Heart left ventricle (tissue), 13 donors: ENCODE measurements at regions not wholly inside any gene's neighbourhood (a gene's known extent, or its start where the extent isn't known, plus 50 kb on each side); places are given as distances from the start of the nearest gene placed in this dataset.

ENCODE experiments used
- POLR2A ChIP-seq, 2 donors: fragments of 450-650 bp; IDR thresholded peaks; one replicate each; pipeline ENCODE4 v1.6.1; 2017; ENCODE audit warnings: antibody characterized with exemption in 2 of 2, mild to moderate bottlenecking in 2 of 2, moderate library complexity in 2 of 2
- TF ChIP-seq, protein P1 (sequence below), 12 donors: fragments of 200-600 bp; sonication (generic) in 4 of 12; IDR thresholded peaks; one replicate each; pipeline versions ENCODE4 v1.5.0 to v1.8.0; 2018 to 2022; ENCODE audit warnings: antibody characterized with exemption in 12 of 12, mild to moderate bottlenecking in 5 of 12
- donor health status: ischemic (EF 13 %, LVEDD 7.1; RV severe dilation, severe dysfunction).
- donor health status: DM: no; HTN: yes; CAD: no.
- donor health status: DM: no; HTN: no; CAD: no.
- donor health status: ischemic (EF 25% LVEDD 6.9; RV normal size, moderate dysfunction).
- donor health status: ischemic (EF 25% LVEDD 5.7; RV mildly dilated, moderate dysfunction).
- donor health status: ischemic (EF 35%, LVEDD 5.7; RV mildly dilated, moderate dysfunction).
- donor health status: nonischemic (EF 11% LVEDD 7.7; RV severe dilation, severe dysfunction).
- donor health status: DM: yes; HTN: yes; CAD: no.
- donor health status: PGD.
- donor health status: ischemic (EF 29% LVEDD 5.4; RV normal size, mild dysfunction).
- donor health status: nonischemic (EF 23%, LVEDD 6.1; RV moderate dilation, normal function).

- TF ChIP-seq, protein P1, sequence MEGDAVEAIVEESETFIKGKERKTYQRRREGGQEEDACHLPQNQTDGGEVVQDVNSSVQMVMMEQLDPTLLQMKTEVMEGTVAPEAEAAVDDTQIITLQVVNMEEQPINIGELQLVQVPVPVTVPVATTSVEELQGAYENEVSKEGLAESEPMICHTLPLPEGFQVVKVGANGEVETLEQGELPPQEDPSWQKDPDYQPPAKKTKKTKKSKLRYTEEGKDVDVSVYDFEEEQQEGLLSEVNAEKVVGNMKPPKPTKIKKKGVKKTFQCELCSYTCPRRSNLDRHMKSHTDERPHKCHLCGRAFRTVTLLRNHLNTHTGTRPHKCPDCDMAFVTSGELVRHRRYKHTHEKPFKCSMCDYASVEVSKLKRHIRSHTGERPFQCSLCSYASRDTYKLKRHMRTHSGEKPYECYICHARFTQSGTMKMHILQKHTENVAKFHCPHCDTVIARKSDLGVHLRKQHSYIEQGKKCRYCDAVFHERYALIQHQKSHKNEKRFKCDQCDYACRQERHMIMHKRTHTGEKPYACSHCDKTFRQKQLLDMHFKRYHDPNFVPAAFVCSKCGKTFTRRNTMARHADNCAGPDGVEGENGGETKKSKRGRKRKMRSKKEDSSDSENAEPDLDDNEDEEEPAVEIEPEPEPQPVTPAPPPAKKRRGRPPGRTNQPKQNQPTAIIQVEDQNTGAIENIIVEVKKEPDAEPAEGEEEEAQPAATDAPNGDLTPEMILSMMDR (IDR thresholded peaks at IDR 0.05), result no peak
- TF ChIP-seq POLR2A (IDR thresholded peaks at IDR 0.05), result no peak
Measured at GRCh38 chr2:183718246-183718645, 594.0 kb downstream of the NUP35 start.
